GM18907 (cell line): ENCODE measurements at regions not wholly inside any gene's neighbourhood (a gene's known extent, or its start where the extent isn't known, plus 50 kb on each side); places are given as distances from the start of the nearest gene placed in this dataset.

Experiments used
- ATAC-seq: cut with Tn5 transposase; IDR thresholded peaks from one replicate; pipeline ENCODE4 v1.9.1; 2021; ENCODE audit warnings: mild to moderate bottlenecking, moderate library complexity; ENCODE audit not compliant: unreplicated experiment

GRCh38 chr12:40615590-40615989 lies 76.6 kb upstream of the CNTN1 start:
- ATAC-seq, result peak; percentile 33

- ATAC-seq, result no peak
Observed at GRCh38 chr12:40616383-40616915, 75.8 kb upstream of the CNTN1 start.

- ATAC-seq, result no peak
Observed at GRCh38 chr12:40618636-40619035, 73.6 kb upstream of the CNTN1 start.

GRCh38 chr12:40620564-40621019 lies 71.6 kb upstream of the CNTN1 start:
- no peak for ATAC-seq

- peak; percentile 60 for ATAC-seq
Observed at GRCh38 chr12:40622246-40622838, 69.9 kb upstream of the CNTN1 start.

- ATAC-seq, result no peak
Observed at GRCh38 chr12:40632171-40632570, 60.1 kb upstream of the CNTN1 start.

- no peak for ATAC-seq
Observed at GRCh38 chr12:40632933-40633332, 59.3 kb upstream of the CNTN1 start.

- ATAC-seq, result no peak
Observed at GRCh38 chr12:40634517-40635131, 57.6 kb upstream of the CNTN1 start.

GRCh38 chr12:40635141-40635731 lies 57.0 kb upstream of the CNTN1 start:
- no peak for ATAC-seq
